ENCODE measurements at regions not wholly inside any gene's neighbourhood (a gene's known extent, or its start where the extent isn't known, plus 50 kb on each side); places are given as distances from the start of the nearest gene placed in this dataset.

GRCh38 chr5:89883967-89884366, 525.6 kb downstream of the CETN3 start:
- TF ChIP-seq CTCF (IDR thresholded peaks at IDR 0.05; ENCODE audit: insufficient read depth, low read length, poor library complexity, severe bottlenecking) (no peak), EZH2phosphoT487 (conservative IDR thresholded peaks at IDR 0.05; ENCODE audit: low read length) (no peak)

All from SU-DHL-6 (cell line).